Fibroblast of skin of back (primary cell): ENCODE measurements at regions not wholly inside any gene's neighbourhood (a gene's known extent, or its start where the extent isn't known, plus 50 kb on each side); places are given as distances from the start of the nearest gene placed in this dataset.

Experiments
- DNase-seq: peaks from one replicate; pipeline ENCODE4 v3.0.0-alpha.2; 2013

DNA sequence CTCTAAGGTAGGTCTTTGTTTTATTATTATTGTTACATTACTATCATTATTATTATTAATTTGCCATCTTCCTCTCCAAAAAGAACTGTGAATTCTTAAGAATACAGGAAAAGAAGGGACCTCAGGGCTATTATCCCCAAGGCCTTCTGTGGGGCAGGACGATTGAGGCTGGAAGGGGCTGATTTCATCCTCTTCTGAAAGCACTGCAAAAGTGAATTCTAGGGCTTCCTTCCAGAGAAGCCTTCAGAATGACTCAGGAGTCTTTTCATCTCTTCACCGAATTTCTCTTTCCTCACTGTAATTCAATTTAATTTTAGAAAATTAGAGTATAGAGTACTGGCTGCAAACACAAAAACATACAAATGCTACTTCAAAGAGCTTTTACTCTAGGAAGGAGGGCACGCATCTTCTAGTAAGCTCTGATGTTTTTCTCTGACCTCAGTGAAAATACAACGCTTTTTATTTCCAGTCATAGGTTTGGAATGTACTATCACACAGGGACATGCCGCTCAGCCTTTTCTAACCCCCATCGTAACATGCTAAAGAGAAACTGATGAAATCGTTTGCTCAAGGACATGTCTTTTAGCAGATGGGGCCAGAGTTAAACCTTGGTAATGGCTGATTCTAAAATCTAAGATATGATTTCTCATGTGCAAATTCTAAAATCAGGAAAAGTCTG is 280.2 kb upstream of the PITRM1 start:
- DNase-seq, result peak; percentile 94

DNA sequence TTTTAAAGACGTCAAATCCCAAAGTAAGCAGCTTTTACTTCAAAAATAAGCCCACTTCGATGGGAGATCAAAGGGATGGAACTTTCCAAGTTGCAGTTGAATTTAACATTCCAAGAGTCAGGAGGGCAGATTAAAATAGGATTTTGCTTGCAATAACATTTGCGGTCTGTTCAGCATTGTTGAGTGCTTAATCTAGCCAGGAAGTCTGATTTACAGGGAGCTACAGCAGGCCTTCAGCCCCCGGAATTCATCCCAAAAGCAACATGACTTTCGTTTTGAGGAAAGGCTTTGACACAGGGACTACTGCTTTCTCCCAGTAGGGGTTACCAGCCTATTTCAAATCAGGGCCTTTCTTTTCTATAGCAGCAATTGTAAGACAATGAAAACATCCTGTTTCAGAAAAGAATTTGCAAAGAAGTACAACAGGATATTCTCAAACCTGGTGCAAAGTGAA is 279.6 kb upstream of the PITRM1 start:
- DNase-seq, result peak; percentile 99

DNA sequence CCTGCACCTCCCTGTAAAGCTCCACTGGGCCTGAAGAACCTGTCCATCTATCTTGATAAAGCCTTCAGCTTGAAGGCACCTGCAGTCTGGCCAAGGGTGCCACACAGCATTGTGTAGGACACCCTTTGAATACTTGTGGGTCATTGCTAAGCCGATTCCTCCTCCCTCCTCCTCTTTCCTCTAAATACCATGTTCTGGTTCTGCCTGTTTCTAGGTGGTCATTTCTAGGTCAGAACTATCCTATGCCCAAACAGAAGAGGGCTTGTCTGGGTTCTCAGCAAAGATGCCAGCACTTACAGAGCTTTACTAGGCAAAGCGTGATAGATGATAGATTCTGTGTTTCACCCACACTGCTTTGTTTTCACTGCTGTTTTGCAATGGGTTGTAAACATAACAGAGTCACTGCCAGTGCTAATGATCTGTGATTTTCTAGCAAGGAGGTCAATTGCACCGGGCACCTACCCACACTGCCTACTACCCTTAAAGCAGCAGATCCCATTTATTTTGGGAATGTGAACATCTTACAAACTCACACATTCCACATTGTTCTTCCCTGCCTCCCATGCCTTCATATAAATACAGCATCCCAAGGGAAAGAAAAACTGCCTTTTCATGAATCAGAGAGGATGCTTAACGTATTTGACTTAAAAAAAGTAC is 279.1 kb upstream of the PITRM1 start:
- no peak for DNase-seq

DNA sequence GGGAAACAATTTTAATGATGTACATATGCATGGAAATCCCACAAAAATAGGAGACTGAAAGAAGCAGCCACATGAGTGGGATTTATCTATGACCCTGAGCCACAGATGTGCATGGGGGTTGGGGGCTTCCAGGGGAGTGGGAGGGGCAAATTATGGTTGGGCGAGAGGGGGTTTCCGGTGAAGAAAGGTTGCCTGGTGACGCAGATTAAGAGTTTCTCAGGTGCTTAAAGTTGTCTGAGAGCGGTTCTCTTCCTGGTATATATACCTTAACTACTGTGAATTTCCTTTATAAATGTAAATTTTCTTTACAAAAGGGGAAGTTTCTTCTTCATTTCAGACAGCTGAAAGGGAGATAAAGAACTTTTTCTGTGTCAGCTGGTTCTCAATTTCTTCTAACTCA is 273.6 kb upstream of the PITRM1 start:
- no peak for DNase-seq

DNA sequence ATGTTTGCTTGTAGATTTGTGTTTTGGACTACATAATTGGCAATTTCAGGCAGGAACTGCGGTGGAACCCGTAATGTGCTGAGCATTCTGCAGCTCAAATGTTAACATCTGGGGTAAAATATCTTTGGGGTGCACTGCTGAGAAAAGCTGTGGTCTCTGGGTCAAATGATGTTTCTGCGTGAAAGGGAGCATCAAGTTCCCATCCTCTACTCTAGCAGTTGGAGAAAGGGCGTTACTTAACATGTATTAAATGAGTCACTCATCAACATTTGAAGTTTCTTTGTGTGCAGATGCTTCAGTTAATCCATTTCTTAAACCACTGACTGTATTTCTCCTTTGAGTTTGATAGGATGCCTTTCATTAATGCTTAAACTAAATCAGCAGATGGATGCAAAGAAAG is 273.1 kb upstream of the PITRM1 start:
- peak; percentile 36 for DNase-seq

DNA sequence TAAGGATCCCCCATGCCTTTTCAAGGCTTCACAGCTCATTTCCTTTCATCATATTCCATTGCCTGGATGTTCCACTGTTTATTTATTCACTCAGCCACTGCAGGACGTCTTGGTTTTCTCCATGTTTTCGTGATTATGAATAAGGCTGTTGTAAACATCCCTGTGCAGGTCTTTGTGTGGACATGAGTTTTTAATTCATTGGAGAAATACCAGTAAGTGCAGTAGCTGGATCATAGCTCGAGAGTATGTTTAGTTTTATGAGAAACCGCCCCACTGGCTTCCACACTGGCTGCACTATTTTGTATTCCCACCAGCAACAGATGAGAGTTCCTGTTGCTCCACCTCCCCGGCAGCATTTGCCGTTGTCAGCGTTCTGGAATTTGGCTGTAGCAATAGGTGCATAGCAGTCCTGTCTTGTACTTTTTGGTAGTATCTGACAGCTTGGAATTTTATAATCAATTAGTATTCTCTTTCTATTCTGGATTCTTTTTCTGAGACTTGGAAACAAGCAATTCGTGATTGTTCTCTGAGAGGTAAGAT is 269.9 kb upstream of the PITRM1 start:
- no peak for DNase-seq

DNA sequence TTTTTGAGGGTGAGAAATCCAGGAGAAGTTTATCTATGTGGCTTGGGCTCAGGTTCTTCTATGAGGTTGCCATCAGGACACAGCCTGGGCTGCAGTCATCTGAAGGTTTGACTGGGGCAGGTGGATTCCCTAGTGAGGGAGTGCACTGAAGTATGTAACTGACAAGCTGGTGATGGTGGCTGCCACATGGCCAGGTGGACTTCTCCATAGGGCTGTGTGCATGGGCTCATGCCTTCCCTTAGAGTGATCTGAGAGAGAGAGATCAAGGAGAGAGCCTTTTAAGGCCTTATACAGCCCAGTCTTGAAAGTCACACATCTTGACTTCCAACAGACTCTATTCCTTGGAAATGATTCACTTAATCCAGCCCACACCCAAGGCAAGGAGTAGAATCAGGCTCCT is 266.6 kb upstream of the PITRM1 start:
- DNase-seq, result no peak

DNA sequence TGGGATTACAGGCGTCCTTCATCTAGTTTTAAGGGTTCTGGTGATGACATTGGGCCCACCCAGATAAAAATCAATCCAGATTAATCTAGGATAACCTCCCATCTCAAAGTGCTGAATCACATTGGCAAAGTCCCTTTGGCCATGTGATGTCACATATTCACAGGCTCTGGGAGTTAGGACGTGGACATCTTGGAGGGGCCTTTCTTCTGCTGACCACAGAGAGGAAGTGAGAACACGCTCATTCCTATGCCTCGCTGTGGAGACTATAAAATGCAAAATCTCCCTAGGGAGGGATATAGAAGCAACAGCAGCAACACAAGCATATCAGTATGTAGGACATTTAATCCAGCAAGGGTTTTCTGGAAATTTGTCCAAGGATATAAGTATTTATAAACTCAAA is 266.0 kb upstream of the PITRM1 start:
- DNase-seq, result peak; percentile 67

DNA sequence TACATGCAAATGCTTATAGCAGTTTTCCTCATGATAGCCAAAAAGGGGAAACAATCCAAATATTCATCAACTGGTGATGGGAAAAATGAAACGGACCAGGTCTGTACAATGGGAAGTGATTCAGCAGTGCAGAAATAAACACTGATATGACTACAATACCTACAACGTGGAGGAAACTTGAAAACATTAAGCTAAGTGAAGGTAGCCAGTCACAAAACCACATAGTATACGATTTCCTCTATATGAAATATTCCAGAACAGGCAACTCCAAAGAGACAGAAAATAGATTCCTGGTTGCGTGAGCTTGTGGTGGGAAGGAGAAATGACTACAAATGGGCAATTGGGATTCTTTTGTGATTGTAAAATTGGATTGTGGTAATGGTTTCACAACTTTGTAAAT is 263.1 kb upstream of the PITRM1 start:
- DNase-seq, result no peak

DNA sequence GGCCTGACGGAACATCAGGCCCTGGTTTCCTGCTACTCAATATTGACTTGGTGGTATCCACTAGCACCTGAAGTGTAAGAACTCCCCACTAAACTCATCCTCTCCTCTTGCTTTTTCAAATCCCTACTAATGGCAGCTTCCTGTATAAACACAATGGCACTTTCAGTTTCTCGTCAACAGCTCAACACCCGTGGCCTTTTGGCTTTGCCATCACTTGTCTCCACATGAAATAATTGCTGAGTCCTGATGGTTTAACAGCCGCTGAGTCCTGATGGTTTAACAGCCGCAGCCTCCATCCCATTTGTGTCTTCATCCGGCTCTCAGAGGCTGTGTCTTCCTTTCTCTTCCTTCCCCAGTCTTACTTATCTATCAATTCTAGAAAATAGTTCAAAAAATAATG is 261.4 kb upstream of the PITRM1 start:
- DNase-seq, result no peak

DNA sequence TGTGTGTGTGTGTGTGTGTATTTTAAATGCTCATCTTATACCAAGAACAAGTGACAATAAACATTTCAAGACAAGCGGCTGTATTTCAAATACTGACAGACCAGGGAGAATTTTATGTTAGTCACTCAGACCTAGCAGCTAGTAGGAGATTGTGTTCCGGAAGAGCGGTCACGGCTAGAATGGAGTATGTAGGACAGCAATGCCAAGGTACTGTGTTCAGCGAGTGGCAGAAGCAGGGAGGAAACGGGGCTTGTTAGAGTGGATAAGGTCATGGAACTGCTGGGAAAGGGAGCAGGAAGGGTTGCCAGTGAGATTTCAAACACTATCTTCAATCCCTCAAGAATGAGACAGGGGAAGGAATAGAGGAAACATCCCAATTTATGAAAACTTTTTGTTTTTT is 260.5 kb upstream of the PITRM1 start:
- no peak for DNase-seq

DNA sequence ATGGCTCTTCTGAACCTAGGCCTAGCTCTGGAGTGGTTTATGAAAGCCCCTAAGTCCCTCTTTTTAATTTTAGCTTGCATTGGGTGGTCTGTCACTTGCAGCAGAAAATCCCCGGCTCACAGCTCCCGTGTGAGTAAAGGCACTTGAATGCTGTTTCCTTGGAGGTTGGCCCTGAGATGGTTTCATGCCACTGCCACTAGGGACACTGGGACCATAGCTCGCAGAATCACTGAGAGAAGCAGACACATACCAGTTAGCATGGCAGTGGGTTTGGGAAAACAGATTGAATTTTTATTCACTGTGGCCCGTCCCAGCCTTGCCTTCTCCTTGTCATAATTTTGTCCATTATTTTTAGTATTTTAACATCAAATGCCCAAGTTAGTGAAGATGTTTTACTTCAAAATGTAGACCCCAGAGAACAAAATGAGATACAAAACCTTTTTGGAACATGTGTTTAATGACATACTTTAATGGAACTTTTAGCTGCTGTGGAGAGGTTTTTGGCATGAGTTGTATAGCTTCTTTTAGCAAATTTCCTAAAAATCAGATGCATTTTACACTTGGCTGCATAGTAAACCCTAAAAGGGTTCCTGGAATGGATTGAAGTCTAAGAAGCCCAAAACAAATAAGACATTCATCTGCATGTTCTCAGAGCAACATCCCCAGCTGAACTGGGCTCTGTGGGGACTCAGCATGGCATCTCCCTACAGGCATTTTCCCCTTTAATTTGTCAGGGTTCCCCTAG is 259.7 kb upstream of the PITRM1 start:
- DNase-seq, result no peak

DNA sequence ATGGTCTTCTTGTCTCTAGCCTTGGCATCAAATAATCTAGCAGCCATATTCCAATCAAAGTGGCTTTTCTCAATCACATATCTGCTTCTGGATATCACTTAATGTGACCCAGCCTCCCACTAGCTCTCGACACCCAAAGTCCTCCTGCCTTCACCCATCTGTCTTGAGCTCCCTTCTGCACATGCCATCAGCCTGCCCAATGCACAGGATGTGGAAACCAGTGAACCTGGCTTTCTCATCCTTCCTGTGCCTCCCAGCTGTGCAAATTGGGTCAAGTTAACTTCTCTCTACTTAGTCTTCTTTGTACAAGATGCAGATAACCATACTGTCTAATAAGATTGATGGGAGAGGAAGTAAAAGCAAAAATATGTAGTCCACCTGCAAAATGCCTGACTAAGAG is 257.9 kb upstream of the PITRM1 start:
- DNase-seq, result no peak

DNA sequence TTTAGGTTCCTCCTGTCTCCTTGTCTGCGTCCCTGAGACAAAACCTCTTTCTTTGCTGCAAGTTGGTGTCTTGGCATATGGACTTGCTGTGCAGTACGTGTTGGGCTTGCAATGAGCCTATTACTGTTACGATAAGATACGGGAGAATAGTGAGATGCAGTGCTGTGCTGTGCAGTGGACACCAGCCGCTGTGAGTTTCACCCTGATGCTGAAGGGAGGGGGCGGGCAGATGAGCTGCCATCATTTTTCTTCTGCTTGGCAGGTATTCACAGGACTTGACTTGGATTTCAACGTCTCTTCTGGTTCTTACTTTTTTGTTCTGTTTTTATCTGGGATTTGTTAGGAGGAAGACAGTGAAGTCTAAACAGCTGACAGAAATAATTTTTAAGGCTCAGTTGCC is 257.1 kb upstream of the PITRM1 start:
- DNase-seq, result no peak

DNA sequence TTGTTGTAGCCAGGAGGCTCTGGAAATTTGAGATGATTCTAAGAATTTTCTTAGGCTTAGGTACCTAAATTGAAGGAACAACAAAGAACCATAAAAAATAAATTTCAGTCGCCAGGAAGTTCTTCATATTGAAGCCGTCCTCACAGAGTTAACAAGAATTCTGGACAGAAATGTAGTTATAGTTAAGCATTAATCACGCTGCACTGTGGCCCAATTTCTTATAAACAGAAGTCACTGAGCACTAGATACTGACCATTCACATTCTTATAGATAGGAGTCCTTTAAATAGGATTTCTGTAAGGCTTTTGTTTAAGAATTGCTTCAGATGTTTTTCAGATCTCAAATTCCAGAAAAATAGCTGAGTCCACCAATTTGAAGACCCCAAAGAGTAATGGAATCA is 256.2 kb upstream of the PITRM1 start:
- DNase-seq, result no peak

DNA sequence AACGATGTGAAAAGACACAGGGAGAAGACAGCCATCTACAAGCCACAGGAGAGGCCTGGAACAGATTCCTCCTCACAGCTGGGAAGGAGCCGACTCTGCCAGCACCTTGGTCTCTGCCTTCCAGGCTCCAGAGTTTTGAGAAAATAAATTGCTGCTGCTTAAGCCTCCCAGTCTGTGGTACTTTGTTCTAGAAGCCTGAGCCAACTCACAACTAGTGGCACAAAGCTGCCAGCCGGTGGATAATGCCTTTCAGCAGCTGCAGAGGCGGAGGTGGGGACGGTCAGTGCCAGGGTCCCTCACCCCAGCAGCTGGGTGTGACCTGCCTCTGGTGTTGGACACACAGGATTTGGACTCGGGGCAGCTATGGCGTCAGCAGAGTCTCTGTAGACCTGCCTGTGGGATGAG is 255.4 kb upstream of the PITRM1 start:
- no peak for DNase-seq

DNA sequence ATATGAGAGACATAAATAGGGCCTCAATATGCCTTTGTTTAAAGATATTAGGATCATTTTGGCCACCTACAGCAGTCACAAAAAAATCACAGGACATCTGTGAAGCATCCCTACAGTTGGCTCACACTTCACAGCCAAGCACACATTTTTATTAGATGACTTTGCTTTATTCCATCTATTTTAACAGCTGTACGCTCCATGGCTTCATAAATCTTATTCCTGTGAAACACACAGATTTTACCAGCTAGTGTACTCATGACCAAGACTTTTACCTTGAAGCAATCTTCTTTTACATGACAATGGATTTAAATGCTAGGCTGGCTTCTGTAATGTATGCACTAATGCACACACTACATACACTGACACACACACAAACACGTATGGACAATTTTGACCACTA is 254.8 kb upstream of the PITRM1 start:
- DNase-seq, result peak; percentile 54

DNA sequence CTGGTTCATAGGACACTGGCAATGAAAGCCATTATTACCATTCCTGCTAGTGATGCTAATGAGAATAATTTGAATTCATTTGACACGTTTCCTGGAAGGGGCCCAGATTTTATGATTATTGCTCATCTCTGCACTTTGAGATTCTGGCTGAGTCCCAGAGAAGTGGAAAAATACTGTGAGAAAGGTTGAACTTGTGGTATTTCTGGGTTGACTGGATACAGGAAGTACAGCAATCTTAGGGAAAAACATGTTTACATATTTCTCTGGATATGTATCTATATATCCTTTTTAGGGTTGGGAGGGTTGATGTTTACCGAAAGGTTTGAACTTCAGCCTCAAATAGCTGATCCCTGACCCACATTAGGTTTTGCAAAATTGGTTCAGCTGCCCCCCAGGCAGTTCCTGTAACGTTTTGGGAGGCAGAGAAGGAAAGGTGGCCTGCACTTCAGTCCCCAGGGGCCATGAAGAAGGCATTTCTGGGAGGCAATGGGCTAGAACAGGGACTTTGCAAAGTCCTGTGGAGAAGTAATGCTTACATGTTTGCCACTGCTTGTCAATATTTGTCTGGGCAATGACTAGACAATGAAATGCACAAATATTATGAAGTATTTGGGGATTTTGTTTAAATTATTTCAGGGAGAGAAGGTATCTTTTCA is 253.7 kb upstream of the PITRM1 start:
- DNase-seq, result peak; percentile 89

DNA sequence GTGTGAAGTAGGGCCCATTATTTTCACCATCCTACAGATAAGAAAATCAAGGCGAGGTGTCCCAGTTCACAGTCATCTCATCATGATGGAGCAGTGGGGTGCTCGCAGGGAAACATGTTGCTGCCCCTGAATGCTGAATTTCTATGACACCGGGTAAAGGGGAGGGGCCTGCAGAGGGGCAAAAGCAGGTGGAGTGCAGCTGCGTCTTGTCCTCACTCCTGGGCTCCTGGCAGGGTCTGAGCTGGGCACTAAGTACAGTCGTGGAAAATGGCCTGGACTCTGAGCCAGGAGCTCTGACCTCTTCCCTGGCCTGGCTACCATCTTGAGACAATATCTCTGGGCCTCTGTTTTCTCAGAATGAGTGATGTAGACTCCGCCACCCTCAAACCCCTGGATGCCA is 253.1 kb upstream of the PITRM1 start:
- DNase-seq, result no peak

DNA sequence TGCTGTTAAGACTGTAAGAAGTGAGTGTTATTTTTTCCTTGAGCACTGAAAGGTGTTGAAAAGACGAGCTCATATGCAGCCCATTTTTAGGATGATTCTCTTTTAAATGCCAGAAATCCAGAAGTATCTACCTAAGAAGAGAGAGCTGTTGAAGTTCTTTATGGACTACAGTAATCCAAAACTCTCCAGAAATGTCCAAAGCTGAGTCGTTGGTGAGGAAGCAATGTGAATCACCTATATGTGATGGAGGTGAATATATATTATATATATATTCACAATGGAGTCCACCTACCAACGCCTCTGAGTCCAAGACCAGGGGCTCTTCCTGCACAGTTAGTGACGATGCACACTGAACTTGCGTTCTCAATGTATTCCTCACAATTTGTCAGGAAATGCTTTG is 252.7 kb upstream of the PITRM1 start:
- no peak for DNase-seq

DNA sequence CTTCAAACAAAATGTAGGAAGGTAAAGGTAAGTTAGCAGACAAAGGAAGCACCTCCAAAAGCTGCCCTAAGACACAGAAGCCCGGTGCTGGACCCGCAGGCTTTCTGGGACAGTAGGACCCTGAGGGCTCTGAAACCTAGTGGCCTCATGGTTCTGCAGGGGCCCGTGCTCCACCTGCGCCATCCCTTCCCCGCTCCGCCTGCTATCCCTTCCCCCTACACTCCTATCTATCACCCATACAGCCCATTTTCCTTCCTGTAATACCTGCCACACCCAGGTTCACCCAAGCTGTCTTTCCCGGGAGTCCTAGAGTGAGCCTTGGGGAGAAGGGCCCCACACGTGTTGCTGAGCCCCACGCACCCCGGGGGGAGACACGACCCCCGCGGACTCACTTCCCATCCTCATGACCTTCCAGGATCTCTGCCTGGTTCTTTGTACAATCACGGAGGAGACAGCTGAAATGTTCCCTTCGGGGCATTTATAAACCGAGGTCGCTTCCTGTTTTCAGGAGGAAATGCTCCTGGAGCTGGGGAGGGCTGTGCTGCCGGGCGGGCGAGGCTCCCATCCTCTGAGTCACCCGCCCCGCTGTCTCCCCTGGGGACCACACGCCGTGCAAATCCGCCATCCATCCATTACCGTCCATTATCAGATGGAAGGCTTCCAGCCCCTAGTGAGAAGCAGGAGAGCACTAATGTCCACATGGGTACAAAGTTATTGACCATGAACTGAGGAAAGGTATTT is 251.7 kb upstream of the PITRM1 start:
- peak; percentile 68 for DNase-seq

DNA sequence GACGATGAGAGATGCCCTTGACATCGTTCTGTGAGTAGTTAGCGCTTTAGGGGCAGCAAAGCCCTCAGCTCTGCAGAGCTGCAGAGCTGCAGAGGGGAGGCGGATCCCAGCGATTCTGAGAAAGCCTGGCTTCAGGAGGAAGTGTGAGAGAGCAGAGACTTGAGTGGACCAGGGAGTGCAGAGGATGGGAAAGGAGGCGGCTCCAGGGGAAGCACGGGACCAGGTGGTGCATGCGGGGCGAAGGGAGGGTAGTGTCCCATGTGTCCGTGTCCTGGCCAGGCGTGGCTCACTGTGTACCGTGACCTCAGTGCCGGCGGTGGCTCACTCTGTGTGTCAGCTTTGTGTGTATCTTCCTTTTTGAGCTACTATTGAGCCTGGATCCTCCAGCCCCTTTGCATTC is 250.8 kb upstream of the PITRM1 start:
- DNase-seq, result no peak
